KMS-11 (cell line): ENCODE measurements at regions not wholly inside any gene's neighbourhood (a gene's known extent, or its start where the extent isn't known, plus 50 kb on each side); places are given as distances from the start of the nearest gene placed in this dataset.

Source experiments
- H2AFZ ChIP-seq: fragments of 200-600 bp; sonication (generic); 2 replicates; pipeline ENCODE4 v1.6.1; 2016; ENCODE audit warnings: antibody characterized with exemption, mixed run types, low read depth
- H3K27ac ChIP-seq: fragments of 200-600 bp; sonication (generic); 2 replicates; pipeline ENCODE4 v1.6.1; 2016; ENCODE audit warnings: mild to moderate bottlenecking, mixed run types
- H3K27me3 ChIP-seq: fragments of 200-600 bp; sonication (generic); 2 replicates; pipeline ENCODE4 v1.6.1; 2017; ENCODE audit warnings: mild to moderate bottlenecking, low read depth, mixed run types, moderate library complexity; ENCODE audit not compliant: insufficient read depth
- H3K36me3 ChIP-seq: fragments of 200-600 bp; sonication (generic); 2 replicates; pipeline ENCODE4 v1.6.1; 2017; ENCODE audit warnings: mild to moderate bottlenecking, mixed run types; ENCODE audit not compliant: insufficient read depth
- H3K4me1 ChIP-seq: fragments of 200-600 bp; sonication (generic); 2 replicates; pipeline ENCODE4 v1.6.1; 2016; ENCODE audit warnings: mild to moderate bottlenecking, low read depth, mixed run types; ENCODE audit not compliant: poor library complexity, severe bottlenecking
- H3K4me2 ChIP-seq: fragments of 200-600 bp; sonication (generic); 2 replicates; pipeline ENCODE4 v1.7.0; 2016; ENCODE audit warnings: mild to moderate bottlenecking, mixed run types
- H3K4me3 ChIP-seq: fragments of 200-600 bp; sonication (generic); IDR thresholded peaks from 2 replicates; pipeline ENCODE4 v1.6.1; 2017; ENCODE audit warnings: low read depth, low read length, mixed read lengths; ENCODE audit not compliant: insufficient read depth
- H3K79me2 ChIP-seq: fragments of 200-600 bp; sonication (generic); 2 replicates; pipeline ENCODE4 v1.6.1; 2016; ENCODE audit warnings: low read depth, mixed run types; ENCODE audit not compliant: insufficient read depth
- H3K9ac ChIP-seq: fragments of 200-600 bp; sonication (generic); 2 replicates; pipeline ENCODE4 v1.6.1; 2016; ENCODE audit warnings: mild to moderate bottlenecking, mixed run types
- H4K20me1 ChIP-seq: fragments of 200-600 bp; sonication (generic); 2 replicates; pipeline ENCODE4 v1.6.1; 2016; ENCODE audit warnings: mild to moderate bottlenecking, mixed run types; ENCODE audit not compliant: insufficient read depth
- TF ChIP-seq, protein P1 (sequence below): fragments of 200-600 bp; sonication (generic); conservative IDR thresholded peaks from 2 replicates; pipeline ENCODE4 v1.6.1; 2017; ENCODE audit warnings: low read depth, mild to moderate bottlenecking, antibody characterized with exemption, low read length, moderate library complexity, mixed read lengths

DNA sequence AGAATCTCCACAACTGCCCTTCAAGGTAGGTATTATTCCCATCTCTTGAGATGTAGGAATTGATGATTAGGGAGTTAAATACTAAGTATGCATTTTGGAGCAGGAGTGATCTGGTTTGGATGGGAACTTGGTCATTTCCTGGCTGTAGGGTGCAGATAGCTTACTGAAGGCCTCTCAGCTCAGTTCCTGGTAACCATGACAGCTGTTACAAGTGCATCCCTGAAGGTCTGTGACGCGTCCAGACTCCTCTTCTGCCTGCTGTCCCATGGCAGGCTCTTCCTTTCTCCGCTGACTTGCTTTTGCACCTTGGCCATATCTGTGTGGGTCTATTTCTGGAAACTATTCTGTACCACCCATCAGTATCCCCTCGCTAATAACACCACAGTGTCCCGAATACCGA is 387.8 kb downstream of the ZNF536 start:
- Histone ChIP-seq H3K27ac (no peak overlapping the region), H3K4me2 (no peak overlapping the region), H4K20me1 (no peaks in the 10 kb centered on the region), H3K9ac (no peak overlapping the region), H3K36me3 (no peaks in the 10 kb centered on the region), H3K79me2 (no peaks in the 10 kb centered on the region), H3K4me3 (no peak overlapping the region), H3K27me3 (no peaks in the 10 kb centered on the region), H2AFZ (no peak overlapping the region), H3K4me1 (no peaks in the 10 kb centered on the region)
- TF ChIP-seq, protein P1, sequence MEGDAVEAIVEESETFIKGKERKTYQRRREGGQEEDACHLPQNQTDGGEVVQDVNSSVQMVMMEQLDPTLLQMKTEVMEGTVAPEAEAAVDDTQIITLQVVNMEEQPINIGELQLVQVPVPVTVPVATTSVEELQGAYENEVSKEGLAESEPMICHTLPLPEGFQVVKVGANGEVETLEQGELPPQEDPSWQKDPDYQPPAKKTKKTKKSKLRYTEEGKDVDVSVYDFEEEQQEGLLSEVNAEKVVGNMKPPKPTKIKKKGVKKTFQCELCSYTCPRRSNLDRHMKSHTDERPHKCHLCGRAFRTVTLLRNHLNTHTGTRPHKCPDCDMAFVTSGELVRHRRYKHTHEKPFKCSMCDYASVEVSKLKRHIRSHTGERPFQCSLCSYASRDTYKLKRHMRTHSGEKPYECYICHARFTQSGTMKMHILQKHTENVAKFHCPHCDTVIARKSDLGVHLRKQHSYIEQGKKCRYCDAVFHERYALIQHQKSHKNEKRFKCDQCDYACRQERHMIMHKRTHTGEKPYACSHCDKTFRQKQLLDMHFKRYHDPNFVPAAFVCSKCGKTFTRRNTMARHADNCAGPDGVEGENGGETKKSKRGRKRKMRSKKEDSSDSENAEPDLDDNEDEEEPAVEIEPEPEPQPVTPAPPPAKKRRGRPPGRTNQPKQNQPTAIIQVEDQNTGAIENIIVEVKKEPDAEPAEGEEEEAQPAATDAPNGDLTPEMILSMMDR: no peak

DNA sequence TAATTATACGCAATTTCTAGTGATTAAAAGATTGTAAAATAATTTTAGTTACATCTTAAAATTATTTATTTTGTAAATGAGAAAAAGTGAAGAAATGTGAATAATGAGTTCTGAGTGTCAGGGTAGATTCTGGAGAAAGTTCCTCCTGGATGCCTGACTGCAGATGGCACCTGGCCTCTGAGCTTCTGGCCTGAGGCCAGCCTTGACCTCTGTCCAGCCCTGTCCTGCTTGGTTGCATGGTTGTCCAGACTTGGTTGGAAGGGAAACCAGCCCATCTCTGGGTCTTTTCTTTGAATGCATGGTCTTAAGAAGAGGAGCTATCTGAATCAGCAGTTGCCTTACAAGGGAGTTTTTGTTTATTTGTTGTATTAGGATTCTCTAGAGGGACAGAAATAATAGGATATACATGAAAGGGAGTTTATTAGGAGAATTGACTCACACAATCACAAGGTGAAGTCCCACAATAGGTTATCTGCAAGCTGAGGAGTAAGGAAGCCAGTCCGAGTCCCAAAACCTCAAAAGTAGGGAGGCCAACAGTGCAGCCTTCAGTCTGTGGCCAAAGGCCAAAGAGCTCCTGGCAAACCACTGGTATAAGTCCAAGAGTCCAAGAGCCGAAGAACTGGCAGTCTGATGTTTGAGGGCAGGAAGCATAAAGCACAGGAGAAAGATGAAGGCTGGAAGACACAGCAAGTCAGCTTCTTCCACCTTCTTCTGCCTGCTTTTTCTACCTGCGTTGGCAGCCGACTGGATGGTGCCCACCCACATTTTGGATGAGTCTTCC is 385.8 kb downstream of the ZNF536 start:
- Histone ChIP-seq H3K36me3 (no peaks in the 10 kb centered on the region), H3K9ac (no peak overlapping the region), H3K27me3 (no peaks in the 10 kb centered on the region), H2AFZ (no peak overlapping the region), H3K4me3 (no peak overlapping the region), H3K4me1 (no peaks in the 10 kb centered on the region), H3K4me2 (no peak overlapping the region), H4K20me1 (no peaks in the 10 kb centered on the region), H3K27ac (no peak overlapping the region), H3K79me2 (no peaks in the 10 kb centered on the region)
- TF ChIP-seq, protein P1: no peak

GRCh38 chr19:30757104-30757836 is 385.1 kb downstream of the ZNF536 start:
- no peak overlapping the region for H2AFZ ChIP-seq
- H3K4me3 ChIP-seq: no peak overlapping the region
- no peaks in the 10 kb centered on the region for H4K20me1 ChIP-seq
- H3K36me3 ChIP-seq: no peaks in the 10 kb centered on the region
- H3K9ac ChIP-seq: no peak overlapping the region
- no peak overlapping the region for H3K27ac ChIP-seq
- no peaks in the 10 kb centered on the region for H3K4me1 ChIP-seq
- H3K27me3 ChIP-seq: no peaks in the 10 kb centered on the region
- H3K4me2 ChIP-seq: no peak overlapping the region
- H3K79me2 ChIP-seq: no peaks in the 10 kb centered on the region
- TF ChIP-seq, protein P1: no peak

DNA sequence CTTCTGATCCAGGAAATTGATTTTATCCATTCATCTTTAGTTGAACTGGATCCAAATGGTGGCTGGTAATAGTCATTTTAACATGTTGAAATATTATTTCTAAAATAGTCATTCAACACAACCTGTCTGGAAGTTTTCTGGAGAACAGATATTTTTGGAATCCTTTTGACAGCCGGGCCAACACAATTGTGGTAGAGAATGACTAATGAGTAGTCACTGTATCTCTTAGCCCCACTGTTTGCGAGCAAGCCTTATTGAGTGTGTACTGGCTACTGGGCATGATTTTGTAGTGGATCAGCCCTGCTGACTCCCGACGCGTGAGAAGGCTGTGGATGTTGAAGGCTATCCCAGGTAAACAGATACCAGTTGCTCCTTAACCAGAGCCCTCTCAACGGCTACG is 383.4 kb downstream of the ZNF536 start:
- no peaks in the 10 kb centered on the region for H3K36me3 ChIP-seq
- H3K4me1 ChIP-seq: no peaks in the 10 kb centered on the region
- no peaks in the 10 kb centered on the region for H3K79me2 ChIP-seq
- no peak overlapping the region for H3K4me2 ChIP-seq
- no peaks in the 10 kb centered on the region for H4K20me1 ChIP-seq
- no peak overlapping the region for H3K4me3 ChIP-seq
- no peak overlapping the region for H3K27ac ChIP-seq
- H3K9ac ChIP-seq: no peak overlapping the region
- H3K27me3 ChIP-seq: no peaks in the 10 kb centered on the region
- TF ChIP-seq, protein P1: no peak
- no peak overlapping the region for H2AFZ ChIP-seq
